ENCODE measurements at regions not wholly inside any gene's neighbourhood (a gene's known extent, or its start where the extent isn't known, plus 50 kb on each side); places are given as distances from the start of the nearest gene placed in this dataset.

DNA sequence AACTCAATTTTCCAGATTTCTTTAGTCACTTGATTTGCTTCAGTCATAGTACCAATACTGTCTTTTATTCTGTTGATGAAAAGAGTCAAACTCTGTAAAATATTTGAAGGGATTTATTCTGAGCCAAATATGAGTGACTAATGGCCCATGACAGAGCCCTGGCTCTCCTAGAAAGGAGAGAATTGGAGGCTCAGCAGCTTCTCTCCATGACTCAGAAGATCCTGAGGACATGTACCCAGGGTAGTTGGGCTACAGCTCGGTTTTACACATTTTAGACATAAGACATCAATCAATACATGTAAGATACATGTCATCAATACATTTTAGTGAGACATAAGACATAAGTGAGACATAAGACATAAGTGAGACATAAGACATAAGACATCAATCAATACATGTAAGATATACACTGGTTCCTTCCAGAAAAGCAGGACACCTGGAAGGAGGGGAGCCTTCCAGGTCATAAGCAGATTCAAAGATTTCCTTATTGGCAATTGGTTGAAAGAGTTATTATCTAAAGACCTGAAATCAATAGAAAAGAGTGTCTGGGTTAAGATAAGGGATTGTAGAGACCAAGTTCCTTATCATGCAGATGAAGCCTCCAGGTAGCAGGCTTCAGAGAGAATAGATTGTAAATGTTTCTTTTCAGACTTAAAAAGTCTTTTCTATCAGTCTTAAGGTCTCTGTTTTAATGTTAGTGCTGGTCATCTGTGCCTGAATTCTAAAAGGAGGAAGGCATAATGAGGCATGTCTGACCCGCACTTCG lies 179.8 kb upstream of the RFC3 start:
- peaks cover 0 to 3% of the 10 kb centered on the region in 2 donors for H3K4me1 ChIP-seq (ENCODE audit: control insufficient read depth in 2 of 2, insufficient read depth in 2 of 2, low read length in 2 of 2)
- 93% methylated on average over 3 of the region's 3 CpGs for WGBS
- no peaks in the 10 kb centered on the region for H3K36me3 ChIP-seq (ENCODE audit: control insufficient read depth in 2 of 2, insufficient read depth in 2 of 2, low read length in 1 of 2)
- no peak for DNase-seq (ENCODE audit: low read depth in 6 of 9, low spot score in 9 of 9)
- H3K27ac ChIP-seq (ENCODE audit: low read depth in 1 of 2, low read length in 1 of 2), result no peak overlapping the region
- no peaks in the 10 kb centered on the region for H3K9me3 ChIP-seq (ENCODE audit: control insufficient read depth in 2 of 2, insufficient read depth in 1 of 2, low read length in 1 of 2)
- H3K4me3 ChIP-seq (ENCODE audit: low read length in 2 of 2), result no peak overlapping the region
- no peaks in the 10 kb centered on the region for H3K27me3 ChIP-seq (ENCODE audit: control insufficient read depth in 2 of 2, insufficient read depth in 1 of 2, low read length in 1 of 2)

GRCh38 chr13:33639158-33639557 lies 178.8 kb upstream of the RFC3 start:
- DNase-seq (ENCODE audit: low read depth in 6 of 9, low spot score in 9 of 9), result no peak
- Histone ChIP-seq H3K4me3 (ENCODE audit: low read length in 2 of 2) (no peak overlapping the region), H3K36me3 (ENCODE audit: control insufficient read depth in 2 of 2, insufficient read depth in 2 of 2, low read length in 1 of 2) (no peaks in the 10 kb centered on the region), H3K4me1 (ENCODE audit: control insufficient read depth in 2 of 2, insufficient read depth in 2 of 2, low read length in 2 of 2) (peaks cover 0 to 3% of the 10 kb centered on the region in 2 donors), H3K27me3 (ENCODE audit: control insufficient read depth in 2 of 2, insufficient read depth in 1 of 2, low read length in 1 of 2) (no peaks in the 10 kb centered on the region), H3K9me3 (ENCODE audit: control insufficient read depth in 2 of 2, insufficient read depth in 1 of 2, low read length in 1 of 2) (no peaks in the 10 kb centered on the region), H3K27ac (ENCODE audit: low read depth in 1 of 2, low read length in 1 of 2) (no peak overlapping the region)
- 88% methylated on average over 3 of the region's 3 CpGs for WGBS

GRCh38 chr13:33639626-33640080 lies 178.3 kb upstream of the RFC3 start:
- H3K27ac ChIP-seq (ENCODE audit: low read depth in 1 of 2, low read length in 1 of 2), result no peak overlapping the region

GRCh38 chr13:33640832-33641231 lies 177.1 kb upstream of the RFC3 start:
- Histone ChIP-seq H3K9me3 (ENCODE audit: control insufficient read depth in 2 of 2, insufficient read depth in 1 of 2, low read length in 1 of 2) (no peaks in the 10 kb centered on the region), H3K27ac (ENCODE audit: low read depth in 1 of 2, low read length in 1 of 2) (no peak overlapping the region), H3K4me1 (ENCODE audit: control insufficient read depth in 2 of 2, insufficient read depth in 2 of 2, low read length in 2 of 2) (no peaks in the 10 kb centered on the region), H3K4me3 (ENCODE audit: low read length in 2 of 2) (no peak overlapping the region), H3K27me3 (ENCODE audit: control insufficient read depth in 2 of 2, insufficient read depth in 1 of 2, low read length in 1 of 2) (no peaks in the 10 kb centered on the region), H3K36me3 (ENCODE audit: control insufficient read depth in 2 of 2, insufficient read depth in 2 of 2, low read length in 1 of 2) (no peaks in the 10 kb centered on the region)
- no peak for DNase-seq (ENCODE audit: low read depth in 6 of 9, low spot score in 9 of 9)

More at GRCh38 chr13:33639626-33640080, 178.3 kb upstream of the RFC3 start:
- no peaks in the 10 kb centered on the region for H3K27me3 ChIP-seq (ENCODE audit: control insufficient read depth in 2 of 2, insufficient read depth in 1 of 2, low read length in 1 of 2)
- 95% methylated on average over 4 of the region's 4 CpGs for WGBS
- peaks cover 0 to 2% of the 10 kb centered on the region in 2 donors for H3K4me1 ChIP-seq (ENCODE audit: control insufficient read depth in 2 of 2, insufficient read depth in 2 of 2, low read length in 2 of 2)
- no peaks in the 10 kb centered on the region for H3K36me3 ChIP-seq (ENCODE audit: control insufficient read depth in 2 of 2, insufficient read depth in 2 of 2, low read length in 1 of 2)
- H3K4me3 ChIP-seq (ENCODE audit: low read length in 2 of 2), result no peak overlapping the region
- H3K9me3 ChIP-seq (ENCODE audit: control insufficient read depth in 2 of 2, insufficient read depth in 1 of 2, low read length in 1 of 2), result no peaks in the 10 kb centered on the region
- DNase-seq (ENCODE audit: low read depth in 6 of 9, low spot score in 9 of 9), result no peak

GRCh38 chr13:33642374-33643065 lies 175.4 kb upstream of the RFC3 start:
- H3K27ac ChIP-seq (ENCODE audit: low read depth in 1 of 2, low read length in 1 of 2), result peak overlapping the region in 1 of 2 donors; percentile 57

DNA sequence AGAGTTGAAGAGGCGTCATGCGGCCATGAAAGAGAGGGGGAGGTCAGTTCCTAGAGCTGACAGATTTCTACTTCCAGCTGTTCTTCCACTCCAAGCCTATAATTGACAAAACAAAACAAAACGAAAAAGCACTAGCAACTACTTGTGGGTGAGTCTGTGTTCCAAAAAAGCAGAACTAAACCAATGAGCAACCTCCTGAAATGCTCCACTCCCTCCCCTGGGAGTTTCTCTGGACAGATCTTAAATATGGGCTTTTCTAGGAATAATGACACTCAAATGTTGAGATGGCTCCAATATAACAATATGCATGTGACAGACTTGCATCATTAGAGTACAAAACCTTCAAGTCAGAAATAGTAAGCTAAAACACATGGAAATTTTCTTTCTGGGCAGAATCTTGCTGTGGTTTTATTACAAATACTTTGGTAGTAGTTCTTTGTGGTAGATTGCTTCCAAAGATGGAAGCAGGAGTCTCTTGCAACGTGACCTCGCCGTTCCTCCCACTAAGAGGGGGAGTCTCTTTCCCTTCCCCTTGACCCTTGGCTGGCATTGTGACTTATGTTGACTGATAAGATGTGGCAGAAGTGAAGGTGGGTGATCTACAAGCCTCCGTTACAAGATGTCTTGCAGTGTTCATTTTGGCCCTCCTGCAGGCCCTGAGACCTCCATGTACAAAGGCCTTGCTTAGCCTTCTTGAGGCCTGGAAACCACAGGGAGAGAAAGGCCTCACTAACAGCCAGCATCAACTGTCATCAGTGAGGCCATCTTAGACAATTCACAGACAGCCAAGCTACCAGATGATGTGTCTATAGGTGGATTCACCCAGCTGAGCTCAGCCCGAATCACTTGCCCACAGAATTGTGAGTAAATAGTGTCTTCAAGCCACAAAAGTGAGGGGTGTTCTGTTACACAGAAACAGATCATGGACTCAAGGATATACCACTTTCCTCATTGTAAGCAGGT lies 173.1 kb upstream of the RFC3 start:
- Histone ChIP-seq H3K27me3 (ENCODE audit: control insufficient read depth in 2 of 2, insufficient read depth in 1 of 2, low read length in 1 of 2) (no peaks in the 10 kb centered on the region), H3K36me3 (ENCODE audit: control insufficient read depth in 2 of 2, insufficient read depth in 2 of 2, low read length in 1 of 2) (no peaks in the 10 kb centered on the region), H3K27ac (ENCODE audit: low read depth in 1 of 2, low read length in 1 of 2) (no peak overlapping the region), H3K4me3 (ENCODE audit: low read length in 2 of 2) (no peak overlapping the region), H3K4me1 (ENCODE audit: control insufficient read depth in 2 of 2, insufficient read depth in 2 of 2, low read length in 2 of 2) (no peaks in the 10 kb centered on the region), H3K9me3 (ENCODE audit: control insufficient read depth in 2 of 2, insufficient read depth in 1 of 2, low read length in 1 of 2) (no peaks in the 10 kb centered on the region)
- 80% methylated on average over 8 of the region's 8 CpGs for WGBS
- DNase-seq (ENCODE audit: low read depth in 6 of 9, low spot score in 9 of 9), result no peak

More at GRCh38 chr13:33642374-33643065, 175.4 kb upstream of the RFC3 start:
- no peaks in the 10 kb centered on the region for H3K27me3 ChIP-seq (ENCODE audit: control insufficient read depth in 2 of 2, insufficient read depth in 1 of 2, low read length in 1 of 2)
- H3K36me3 ChIP-seq (ENCODE audit: control insufficient read depth in 2 of 2, insufficient read depth in 2 of 2, low read length in 1 of 2), result no peaks in the 10 kb centered on the region
- DNase-seq (ENCODE audit: low read depth in 6 of 9, low spot score in 9 of 9), result no peak
- H3K4me1 ChIP-seq (ENCODE audit: control insufficient read depth in 2 of 2, insufficient read depth in 2 of 2, low read length in 2 of 2), result no peaks in the 10 kb centered on the region
- H3K9me3 ChIP-seq (ENCODE audit: control insufficient read depth in 2 of 2, insufficient read depth in 1 of 2, low read length in 1 of 2), result no peaks in the 10 kb centered on the region
- no peak overlapping the region for H3K4me3 ChIP-seq (ENCODE audit: low read length in 2 of 2)
- WGBS, result 92% methylated on average over 7 of the region's 7 CpGs

- H3K4me3 ChIP-seq (ENCODE audit: low read length in 2 of 2), result no peak overlapping the region
- no peaks in the 10 kb centered on the region for H3K27me3 ChIP-seq (ENCODE audit: control insufficient read depth in 2 of 2, insufficient read depth in 1 of 2, low read length in 1 of 2)
- H3K27ac ChIP-seq (ENCODE audit: low read depth in 1 of 2, low read length in 1 of 2), result no peak overlapping the region
- 93% methylated on average over 10 of the region's 10 CpGs for WGBS
- H3K36me3 ChIP-seq (ENCODE audit: control insufficient read depth in 2 of 2, insufficient read depth in 2 of 2, low read length in 1 of 2), result no peaks in the 10 kb centered on the region
- no peaks in the 10 kb centered on the region for H3K9me3 ChIP-seq (ENCODE audit: control insufficient read depth in 2 of 2, insufficient read depth in 1 of 2, low read length in 1 of 2)
- no peak for DNase-seq (ENCODE audit: low read depth in 6 of 9, low spot score in 9 of 9)
- no peaks in the 10 kb centered on the region for H3K4me1 ChIP-seq (ENCODE audit: control insufficient read depth in 2 of 2, insufficient read depth in 2 of 2, low read length in 2 of 2)
These were observed 172.1 kb upstream of the RFC3 start for GRCh38 chr13:33645591-33646554.

DNA sequence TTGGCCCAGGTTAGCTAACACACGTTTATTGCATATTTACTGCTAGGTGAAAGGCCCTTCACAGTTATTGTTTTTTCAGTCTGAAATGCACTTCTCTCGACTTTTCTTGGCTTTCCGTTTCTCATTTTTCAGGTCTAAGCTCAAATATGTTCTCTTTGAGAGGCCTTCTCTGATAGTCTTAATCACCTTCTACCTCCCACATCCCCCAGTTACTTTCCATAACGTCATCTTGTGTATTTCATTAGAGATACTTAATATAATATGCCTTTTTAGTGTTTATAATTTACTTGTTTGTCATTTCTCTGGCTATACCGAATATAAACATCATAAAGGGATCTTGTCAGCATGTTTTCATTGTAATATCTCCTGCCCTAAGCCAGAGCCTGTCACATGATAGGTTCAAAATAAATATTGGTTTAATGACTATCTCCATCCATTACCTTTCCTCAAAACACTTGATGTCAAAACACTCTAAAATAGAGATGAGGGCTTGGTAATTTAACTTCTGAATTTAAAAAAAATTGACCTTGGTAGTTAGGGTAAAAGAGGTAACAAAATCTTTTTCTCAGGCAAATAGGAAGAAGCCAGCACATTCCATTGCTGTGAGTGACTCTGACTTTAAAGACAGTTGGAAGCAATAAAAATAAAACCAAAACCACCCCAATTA lies 168.6 kb upstream of the RFC3 start:
- no peaks in the 10 kb centered on the region for H3K27me3 ChIP-seq (ENCODE audit: control insufficient read depth in 2 of 2, insufficient read depth in 1 of 2, low read length in 1 of 2)
- no peaks in the 10 kb centered on the region for H3K36me3 ChIP-seq (ENCODE audit: control insufficient read depth in 2 of 2, insufficient read depth in 2 of 2, low read length in 1 of 2)
- DNase-seq (ENCODE audit: low read depth in 6 of 9, low spot score in 9 of 9), result no peak
- H3K4me1 ChIP-seq (ENCODE audit: control insufficient read depth in 2 of 2, insufficient read depth in 2 of 2, low read length in 2 of 2), result no peaks in the 10 kb centered on the region
- 88% methylated on average over 5 of the region's 5 CpGs for WGBS
- H3K27ac ChIP-seq (ENCODE audit: low read depth in 1 of 2, low read length in 1 of 2), result peak overlapping the region in 1 of 2 donors; percentile 4
- H3K9me3 ChIP-seq (ENCODE audit: control insufficient read depth in 2 of 2, insufficient read depth in 1 of 2, low read length in 1 of 2), result no peaks in the 10 kb centered on the region
- H3K4me3 ChIP-seq (ENCODE audit: low read length in 2 of 2), result no peak overlapping the region

Measured in thymus (tissue), 11 donors.